Activated CD4-positive, alpha-beta T cell treated with anti-CD3 and anti-CD28 coated beads, Interleukin-2, amount 50 U/mL, for 48 hours (primary cell): ENCODE measurements at regions not wholly inside any gene's neighbourhood (a gene's known extent, or its start where the extent isn't known, plus 50 kb on each side); places are given as distances from the start of the nearest gene placed in this dataset.

Experiments
- DNase-seq, 2 experiments: peaks; one replicate each; pipeline ENCODE4 v3.0.0-alpha.2; 2020

DNA sequence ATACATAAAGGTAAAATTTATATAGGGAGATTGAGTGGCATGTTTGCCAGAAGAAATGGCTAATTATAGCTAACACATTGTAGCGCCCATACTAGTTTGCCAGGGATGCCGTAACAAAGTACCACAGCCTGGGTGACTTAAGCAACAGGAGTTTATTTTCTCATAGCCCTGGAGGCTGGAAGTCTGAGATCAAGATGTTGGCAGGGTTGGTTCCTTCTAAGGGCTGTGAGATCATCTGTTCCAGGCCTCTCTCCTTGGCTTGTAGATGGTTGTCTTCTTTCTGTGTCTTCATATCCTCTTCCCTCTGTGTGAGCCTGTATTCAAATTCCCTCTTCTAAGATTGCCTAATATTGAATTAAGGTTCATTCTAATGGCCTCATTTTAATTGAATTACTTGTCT is 417.5 kb upstream of the OPRM1 start:
- no peak for DNase-seq

GRCh38 chr6:153621070-153621469 is 418.0 kb upstream of the OPRM1 start:
- no peak for DNase-seq

GRCh38 chr6:153618371-153619322 is 420.4 kb upstream of the OPRM1 start:
- DNase-seq, result no peak

DNA sequence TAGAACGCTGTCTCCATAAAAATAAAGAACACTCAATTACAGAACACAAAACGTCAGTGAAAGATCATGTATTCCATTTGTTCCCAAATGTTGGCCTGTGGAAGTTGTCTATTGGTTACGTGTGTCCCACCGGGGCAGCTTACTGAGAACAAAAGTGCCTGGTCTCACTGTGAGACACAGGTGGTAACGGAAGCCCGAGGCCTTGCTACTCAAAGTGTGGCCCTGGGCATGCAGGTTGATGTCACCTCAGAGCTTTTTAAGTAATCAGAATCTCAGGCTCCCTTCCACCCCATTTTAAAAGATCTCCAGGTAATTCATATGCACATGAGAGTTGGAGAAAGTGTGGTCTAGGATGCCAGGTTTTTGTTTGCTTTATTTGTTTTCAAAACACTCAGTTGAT is 422.5 kb upstream of the OPRM1 start:
- no peak for DNase-seq

DNA sequence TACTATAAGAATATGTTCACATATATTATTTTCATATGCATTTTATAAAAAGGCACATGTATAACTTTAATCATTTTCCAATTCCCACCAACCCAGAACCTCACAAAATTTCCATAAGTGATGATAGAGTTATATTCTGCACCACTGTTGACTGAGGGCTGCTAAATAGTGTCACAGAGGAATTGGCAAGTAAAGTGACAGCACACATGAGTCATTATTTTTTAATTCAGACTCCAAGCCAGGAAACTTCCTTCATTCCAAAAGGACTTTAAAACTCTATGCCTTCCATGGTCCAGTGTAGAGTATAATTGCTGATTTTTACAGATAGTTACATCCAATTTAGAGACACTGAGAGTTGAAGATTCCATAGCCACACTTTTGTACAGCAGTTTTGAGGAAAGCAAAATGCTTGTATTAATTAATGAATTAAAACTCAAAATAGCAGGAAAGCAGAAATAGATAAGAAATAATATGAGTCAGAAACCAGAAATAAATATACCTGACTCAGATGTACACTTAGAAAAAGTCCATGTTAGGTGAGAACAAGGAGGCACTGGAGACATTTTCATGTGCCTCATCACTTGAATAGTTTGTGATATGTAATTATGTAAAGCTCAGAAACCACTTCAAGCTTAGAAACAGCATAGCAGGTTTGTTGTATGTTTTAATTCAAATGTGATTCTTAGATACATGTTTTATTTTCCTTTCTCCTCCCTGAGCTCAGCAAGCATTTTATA is 425.2 kb upstream of the OPRM1 start:
- DNase-seq, result no peak

- DNase-seq, result no peak
These were observed 436.6 kb upstream of the OPRM1 start for GRCh38 chr6:153602401-153602800.

DNA sequence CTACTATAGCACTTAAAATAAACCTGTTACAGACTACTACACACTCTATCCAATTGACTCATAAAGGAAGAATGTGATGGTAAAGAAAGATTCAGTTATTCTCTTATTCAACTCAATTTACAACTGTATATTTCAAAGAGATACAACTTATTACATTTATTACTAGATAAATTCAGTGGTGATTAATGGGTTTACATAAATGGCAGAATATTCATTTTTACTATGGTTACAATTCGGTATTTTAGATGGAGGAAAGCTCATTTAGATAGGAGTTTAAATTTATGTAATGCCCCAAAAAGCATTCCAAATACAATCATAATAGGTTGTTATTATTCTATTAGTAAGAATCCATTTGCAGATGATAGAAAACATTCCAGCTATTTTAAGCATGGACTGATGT is 439.1 kb upstream of the OPRM1 start:
- DNase-seq, result no peak

- no peak for DNase-seq
These were observed 443.1 kb upstream of the OPRM1 start for GRCh38 chr6:153595903-153596302.

- no peak for DNase-seq
These were observed 444.2 kb upstream of the OPRM1 start for GRCh38 chr6:153594871-153595270.

DNA sequence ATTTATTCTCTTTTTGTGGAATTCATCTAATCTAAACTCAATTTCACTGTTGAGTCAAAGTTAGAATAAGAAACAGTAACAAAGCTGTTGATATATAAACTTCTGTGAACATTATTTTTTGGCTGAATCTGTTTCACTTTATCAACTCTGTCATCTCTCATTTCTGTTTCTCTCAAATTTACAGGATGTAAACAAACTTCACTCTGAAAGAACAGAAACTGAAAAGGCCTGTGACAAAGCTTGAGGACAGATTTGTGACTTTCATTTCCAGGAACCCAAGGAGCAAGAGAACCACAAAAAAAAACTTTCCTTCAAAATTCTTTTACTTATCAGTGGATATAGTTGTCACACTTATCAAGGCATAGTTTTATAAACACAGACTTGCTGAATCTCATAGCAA is 447.9 kb upstream of the OPRM1 start:
- DNase-seq, result no peak

GRCh38 chr6:153590411-153590810 is 448.6 kb upstream of the OPRM1 start:
- no peak for DNase-seq

GRCh38 chr6:153588330-153588729 is 450.7 kb upstream of the OPRM1 start:
- no peak for DNase-seq

DNA sequence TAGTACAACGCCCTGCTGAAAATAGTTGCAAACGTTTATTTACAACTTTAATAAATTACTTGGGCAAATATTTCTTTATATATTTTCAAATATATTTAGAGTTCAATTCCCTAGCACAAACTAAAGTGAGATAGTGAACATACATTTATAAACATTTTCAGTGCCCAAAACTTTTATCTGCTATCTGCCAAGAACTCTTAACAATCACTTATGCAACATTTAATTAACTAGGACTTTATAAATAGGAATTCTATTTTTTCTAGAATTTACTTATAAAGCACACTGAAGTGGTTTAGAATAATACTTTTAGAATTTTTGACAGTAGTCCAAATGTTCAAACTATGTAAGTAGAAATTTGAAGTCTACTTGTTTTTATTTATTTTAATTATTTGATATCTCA is 452.6 kb upstream of the RGS17 start:
- no peak for DNase-seq

- no peak for DNase-seq
These were observed 449.7 kb upstream of the RGS17 start for GRCh38 chr6:153580776-153581175.

DNA sequence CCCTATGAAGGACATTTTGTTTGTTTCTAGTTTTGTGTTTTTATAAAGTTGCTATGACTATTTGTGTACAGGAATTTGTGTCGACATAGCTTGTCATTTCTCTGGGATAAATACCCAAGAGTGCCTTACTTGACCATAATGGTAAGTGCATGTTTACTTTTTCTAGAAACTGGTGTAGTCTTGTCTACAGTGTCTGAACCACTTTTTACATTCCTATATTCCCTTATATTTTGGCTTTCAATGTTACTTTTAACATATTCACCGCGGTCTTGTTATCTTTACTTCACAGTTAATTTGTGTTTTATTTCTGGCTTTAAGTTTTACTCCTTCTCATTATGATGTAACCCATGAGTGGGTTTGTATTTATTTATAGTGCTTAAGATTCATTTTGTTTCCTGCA is 444.4 kb upstream of the RGS17 start:
- DNase-seq, result no peak

DNA sequence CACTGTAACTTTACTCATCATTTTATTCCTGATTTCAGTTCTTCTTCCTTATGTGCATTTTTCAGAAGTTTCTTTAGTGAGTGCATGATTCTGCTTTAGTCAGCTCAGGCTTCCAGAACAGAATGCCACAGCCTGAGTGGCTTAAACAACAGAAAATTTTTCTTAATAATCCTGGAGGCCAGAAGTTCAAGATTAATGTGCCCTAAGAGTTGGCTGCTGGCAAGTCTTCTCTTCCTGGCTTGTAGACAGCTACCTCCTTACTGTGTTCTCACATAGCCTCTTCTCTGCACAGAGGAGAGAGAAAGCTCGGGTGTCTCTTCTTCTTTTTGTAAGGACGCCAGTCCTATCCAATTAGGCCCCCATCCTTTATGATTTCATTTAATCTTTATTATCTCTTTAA is 443.1 kb upstream of the RGS17 start:
- DNase-seq, result no peak

DNA sequence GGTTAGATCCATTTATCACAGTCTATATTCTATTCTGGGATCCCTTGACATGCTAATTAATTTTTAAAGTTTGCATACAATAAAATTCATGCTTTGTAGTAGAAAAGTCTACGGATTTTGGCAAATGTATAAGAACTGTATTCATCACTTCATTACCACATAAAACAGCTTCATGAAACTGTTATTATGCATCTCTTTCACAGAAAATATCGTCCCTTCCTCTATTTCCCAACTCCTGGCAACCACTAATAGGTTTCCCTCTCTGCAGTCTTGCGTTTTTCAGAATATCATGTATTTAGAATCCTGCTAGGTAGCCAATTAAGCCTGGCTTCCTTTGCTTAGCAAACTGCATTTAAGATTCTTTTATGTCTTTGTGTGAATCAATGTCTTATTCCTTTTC is 441.3 kb upstream of the RGS17 start:
- DNase-seq, result no peak

DNA sequence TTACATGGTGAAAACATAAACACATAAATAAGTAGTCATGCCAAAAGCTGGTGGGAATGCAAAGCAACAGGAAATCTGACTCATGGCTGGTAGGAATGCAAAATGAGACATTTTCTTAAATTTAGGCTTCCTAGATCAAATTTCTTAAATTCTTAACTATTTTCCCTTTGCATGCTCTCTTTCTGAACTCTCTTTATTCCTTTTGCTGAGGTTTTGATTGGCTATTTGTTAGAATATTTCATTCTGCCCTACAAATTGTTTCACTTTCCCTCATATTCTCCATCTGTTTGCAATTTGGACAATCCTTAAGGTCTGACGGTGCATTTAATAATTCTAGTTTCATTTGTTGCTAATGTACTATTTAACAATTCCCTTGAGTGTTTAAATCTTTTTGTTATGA is 437.5 kb upstream of the RGS17 start:
- DNase-seq, result no peak

- DNase-seq, result no peak
These were observed 433.7 kb upstream of the RGS17 start for GRCh38 chr6:153564803-153565202.

- DNase-seq, result no peak
These were observed 431.9 kb upstream of the RGS17 start for GRCh38 chr6:153563001-153563400.

DNA sequence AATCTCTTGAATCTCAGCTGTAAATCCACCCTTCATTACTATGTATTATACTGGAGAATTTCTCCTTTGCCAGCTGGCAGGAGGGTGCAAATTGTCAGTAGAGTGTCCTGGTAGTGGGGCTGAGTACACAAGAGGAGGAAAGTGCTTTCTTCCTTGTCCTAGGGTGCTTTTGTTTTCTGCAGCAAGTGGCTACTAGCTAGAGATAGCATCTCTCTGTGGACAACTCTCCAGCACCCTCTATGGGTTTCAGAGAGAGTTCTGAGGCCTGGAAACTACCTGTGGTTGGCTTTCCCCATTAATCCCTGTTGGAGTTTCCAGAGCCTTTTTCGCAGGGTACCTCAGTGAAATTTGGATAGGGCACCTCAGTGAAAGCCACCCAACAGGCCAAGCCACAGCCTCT is 422.5 kb upstream of the RGS17 start:
- DNase-seq, result no peak

GRCh38 chr6:153539602-153540001 is 408.5 kb upstream of the RGS17 start:
- DNase-seq, result no peak

- no peak for DNase-seq
These were observed 407.4 kb upstream of the RGS17 start for GRCh38 chr6:153538491-153538890.

- DNase-seq, result no peak
These were observed 406.3 kb upstream of the RGS17 start for GRCh38 chr6:153537422-153537821.
